ENCODE measurements at regions not wholly inside any gene's neighbourhood (a gene's known extent, or its start where the extent isn't known, plus 50 kb on each side); places are given as distances from the start of the nearest gene placed in this dataset.

DNA sequence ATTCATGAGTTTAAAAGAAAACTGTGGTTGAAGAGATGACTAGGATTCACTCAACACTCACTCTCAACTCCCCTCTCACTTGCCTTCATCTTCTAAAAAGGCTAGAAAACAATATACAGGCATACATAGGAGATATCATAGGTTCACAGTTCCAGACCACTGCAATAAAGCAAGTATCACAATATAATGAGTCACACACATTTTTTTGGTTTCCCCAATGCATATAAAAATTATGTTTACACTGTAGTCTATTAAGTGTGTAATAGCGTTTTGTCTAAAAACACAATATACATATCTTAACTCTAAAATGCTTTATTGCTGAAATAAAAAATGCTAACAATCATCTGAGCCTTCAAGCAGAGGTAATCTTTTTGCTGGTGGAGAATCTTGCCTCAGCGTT, 104.9 kb upstream of the PDE1C start:
- no peak for DNase-seq
- Histone ChIP-seq H3K9me3 (replicated peaks) (no peaks in the 10 kb centered on the region), H3K36me3 (no peaks in the 10 kb centered on the region), H3K4me3 (no peak overlapping the region), H3K27me3 (no peaks in the 10 kb centered on the region; the same call in 1 of the 2 replicates), H3K4me1 (no peaks in the 10 kb centered on the region), H3K27ac (no peak overlapping the region)

DNA sequence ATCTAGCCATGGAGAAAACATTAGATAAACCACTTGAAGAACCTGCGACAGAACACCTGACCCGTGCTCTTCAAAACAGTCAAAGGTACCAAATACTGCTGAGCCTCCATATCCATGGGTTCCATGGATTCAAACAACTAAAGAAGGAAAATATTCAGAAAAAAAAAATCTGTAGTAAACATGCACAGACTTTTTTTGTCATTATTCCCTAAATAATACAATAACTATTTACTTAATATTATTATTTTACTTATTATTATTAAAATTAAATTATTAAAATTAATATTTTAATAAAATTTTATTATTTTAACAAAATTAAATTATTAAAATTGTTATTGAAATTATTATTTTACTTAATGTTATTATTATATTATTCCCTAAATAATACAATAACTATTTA, 101.0 kb upstream of the PDE1C start:
- no peak for DNase-seq
- H3K27me3 ChIP-seq: no peaks in the 10 kb centered on the region
- H3K36me3 ChIP-seq: no peaks in the 10 kb centered on the region
- no peak overlapping the region for H3K4me3 ChIP-seq
- no peak overlapping the region for H3K27ac ChIP-seq
- no peaks in the 10 kb centered on the region for H3K9me3 ChIP-seq (replicated peaks)
- H3K4me1 ChIP-seq: no peaks in the 10 kb centered on the region

DNA sequence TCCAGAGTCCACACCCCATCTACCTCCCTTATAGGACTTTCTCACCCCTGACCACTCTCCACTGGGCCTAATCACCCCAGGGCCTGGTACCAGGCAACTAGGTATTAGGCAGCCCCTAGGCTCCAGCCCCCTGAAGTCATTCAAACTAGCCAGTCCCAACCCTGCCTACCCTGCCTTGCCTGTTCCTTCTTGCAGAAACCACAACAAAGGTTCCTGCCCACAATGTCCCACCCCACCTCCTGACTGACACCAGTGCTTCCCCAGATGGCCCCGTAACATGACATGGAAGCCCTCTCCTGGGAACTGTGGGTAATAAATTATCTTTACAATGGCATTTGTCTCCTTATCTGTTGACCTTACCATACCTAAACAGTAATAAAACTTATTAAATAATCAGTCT, 100.6 kb upstream of the PDE1C start:
- DNase-seq: no peak
- Histone ChIP-seq H3K4me3 (no peak overlapping the region), H3K9me3 (replicated peaks) (no peaks in the 10 kb centered on the region), H3K27me3 (no peaks in the 10 kb centered on the region), H3K36me3 (no peaks in the 10 kb centered on the region), H3K4me1 (no peaks in the 10 kb centered on the region), H3K27ac (no peak overlapping the region)

DNA sequence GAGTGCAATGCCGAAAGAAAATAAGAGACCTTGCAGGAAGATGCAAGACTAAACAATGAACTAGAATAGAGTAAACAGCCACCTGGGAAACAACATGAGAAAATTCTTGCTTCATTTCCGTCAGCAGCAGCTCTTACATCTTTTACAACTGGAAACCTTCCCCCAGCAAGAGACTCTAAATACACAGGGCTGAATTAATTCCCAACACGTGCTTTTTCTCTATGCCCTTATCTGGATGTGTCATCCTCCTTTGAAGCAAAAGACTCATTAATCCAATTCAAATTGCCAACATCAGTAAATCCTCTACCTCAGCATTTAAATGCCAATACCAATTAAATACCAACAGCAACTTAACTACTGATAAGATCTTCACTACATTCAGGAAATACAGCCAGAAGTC, 99.0 kb upstream of the PDE1C start:
- H3K4me1 ChIP-seq: no peaks in the 10 kb centered on the region

DNA sequence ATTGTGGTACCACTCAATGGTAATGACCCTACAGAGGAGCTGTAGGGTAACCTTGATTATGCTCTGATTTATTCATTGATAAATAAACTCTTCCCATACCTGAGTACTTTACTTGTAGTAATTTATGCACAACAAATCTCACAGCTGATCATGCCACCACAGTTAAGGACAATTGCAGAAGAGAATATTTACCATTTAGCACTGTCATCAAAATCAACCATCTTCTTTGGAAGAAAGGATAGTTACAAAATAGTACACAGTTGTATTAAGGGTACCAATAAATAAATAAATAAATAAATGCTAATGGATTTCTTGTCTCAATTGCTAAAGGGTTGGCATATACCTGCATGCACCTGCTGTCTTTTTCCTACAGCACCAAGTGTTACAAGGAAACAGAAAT, 97.6 kb upstream of the PDE1C start:
- no peak overlapping the region for H3K4me3 ChIP-seq
- H3K36me3 ChIP-seq: no peaks in the 10 kb centered on the region
- H3K9me3 ChIP-seq (replicated peaks): no peaks in the 10 kb centered on the region
- H3K27me3 ChIP-seq: no peaks in the 10 kb centered on the region
- no peak overlapping the region for H3K27ac ChIP-seq
- no peak for DNase-seq
- peaks cover 5% of the 10 kb centered on the region for H3K4me1 ChIP-seq

More for the DNA sequence above, 99.0 kb upstream of the PDE1C start:
- Histone ChIP-seq H3K4me3 (no peak overlapping the region), H3K9me3 (replicated peaks) (no peaks in the 10 kb centered on the region), H3K27ac (no peak overlapping the region), H3K27me3 (no peaks in the 10 kb centered on the region), H3K36me3 (no peaks in the 10 kb centered on the region)
- no peak for DNase-seq

DNA sequence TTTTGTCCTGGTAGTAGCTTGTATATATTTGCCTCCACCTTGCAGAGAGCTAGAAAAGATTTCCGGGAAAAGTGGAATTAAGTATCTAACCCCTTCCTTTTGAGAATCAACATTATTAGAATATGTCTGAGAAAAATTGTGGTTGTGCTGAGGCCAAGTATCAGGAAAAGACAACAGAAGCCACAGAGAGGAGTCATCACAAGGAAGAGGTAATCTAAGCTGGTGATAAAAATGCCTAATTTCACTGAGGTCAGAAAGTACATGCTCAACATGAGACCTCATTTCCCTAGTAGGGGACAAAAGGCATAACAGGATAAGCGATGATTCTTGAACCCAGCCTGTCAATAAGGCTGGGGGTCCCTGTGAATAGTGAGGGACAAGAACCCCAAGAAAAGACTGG, 97.0 kb upstream of the PDE1C start:
- H3K4me3 ChIP-seq: no peak overlapping the region
- H3K9me3 ChIP-seq (replicated peaks): no peaks in the 10 kb centered on the region
- no peaks in the 10 kb centered on the region for H3K27me3 ChIP-seq
- DNase-seq: no peak
- peaks cover 10% of the 10 kb centered on the region for H3K4me1 ChIP-seq
- H3K27ac ChIP-seq: no peak overlapping the region
- H3K36me3 ChIP-seq: no peaks in the 10 kb centered on the region

DNA sequence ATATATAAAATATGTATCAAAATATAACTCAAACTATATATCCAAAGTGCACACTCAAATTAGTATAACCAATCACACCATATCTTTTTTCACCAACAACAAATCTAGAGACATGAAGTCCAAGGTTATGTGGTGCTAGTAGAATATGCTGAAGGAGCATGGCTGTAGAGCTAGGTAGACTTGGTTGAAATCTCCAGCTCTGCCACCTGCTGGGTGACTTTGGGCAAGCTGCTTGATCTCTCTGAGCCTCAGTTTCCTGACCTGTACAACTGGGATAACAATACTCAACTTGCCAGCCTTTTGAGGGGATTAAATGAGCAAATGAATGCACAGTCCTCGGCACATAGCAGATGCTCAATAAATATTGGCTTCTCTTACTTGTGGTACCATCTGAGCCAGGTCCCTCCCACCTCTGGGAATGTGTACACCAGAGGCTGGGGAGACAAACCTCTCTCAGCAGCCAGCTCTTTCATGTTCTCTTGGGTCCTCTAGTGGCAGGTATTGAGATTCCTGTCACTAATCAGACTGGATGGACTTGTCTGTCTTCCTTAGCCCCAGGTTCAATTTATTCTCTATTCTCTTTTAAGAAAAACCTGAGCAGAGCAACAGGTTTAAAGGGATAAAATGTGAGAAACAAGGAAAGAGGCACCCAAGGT, 94.3 kb upstream of the PDE1C start:
- DNase-seq: peak in 1 of 2 experiments; percentile 16
- H3K27ac ChIP-seq: no peak overlapping the region
- H3K9me3 ChIP-seq (replicated peaks): no peaks in the 10 kb centered on the region
- no peak overlapping the region for H3K4me3 ChIP-seq
- H3K36me3 ChIP-seq: no peaks in the 10 kb centered on the region
- no peaks in the 10 kb centered on the region for H3K27me3 ChIP-seq
- H3K4me1 ChIP-seq: peaks cover 13% of the 10 kb centered on the region

DNA sequence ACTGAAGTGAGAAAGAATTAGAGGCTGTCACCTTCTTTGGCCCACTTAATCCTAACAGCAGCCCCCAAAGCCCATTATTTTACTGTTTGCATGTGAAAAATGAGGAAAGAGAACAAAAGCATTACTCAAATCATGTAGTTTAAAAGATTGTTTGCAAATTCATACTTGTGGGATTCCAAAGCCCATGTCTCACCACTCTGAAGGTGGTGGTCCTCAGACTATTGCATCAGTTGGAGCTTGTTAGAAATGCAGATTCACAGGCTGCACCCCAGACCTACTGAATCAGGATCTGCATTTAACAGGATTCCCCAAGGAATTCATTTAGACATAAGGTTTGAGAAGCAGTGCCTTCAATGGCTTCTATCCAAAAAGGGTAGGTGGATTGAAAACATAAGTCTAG, 93.7 kb upstream of the PDE1C start:
- Histone ChIP-seq H3K4me1 (peaks cover 13% of the 10 kb centered on the region), H3K36me3 (no peaks in the 10 kb centered on the region), H3K9me3 (replicated peaks) (no peaks in the 10 kb centered on the region), H3K27me3 (no peaks in the 10 kb centered on the region; the same call in 1 of the 2 replicates), H3K4me3 (no peak overlapping the region), H3K27ac (no peak overlapping the region)
- DNase-seq: no peak

DNA sequence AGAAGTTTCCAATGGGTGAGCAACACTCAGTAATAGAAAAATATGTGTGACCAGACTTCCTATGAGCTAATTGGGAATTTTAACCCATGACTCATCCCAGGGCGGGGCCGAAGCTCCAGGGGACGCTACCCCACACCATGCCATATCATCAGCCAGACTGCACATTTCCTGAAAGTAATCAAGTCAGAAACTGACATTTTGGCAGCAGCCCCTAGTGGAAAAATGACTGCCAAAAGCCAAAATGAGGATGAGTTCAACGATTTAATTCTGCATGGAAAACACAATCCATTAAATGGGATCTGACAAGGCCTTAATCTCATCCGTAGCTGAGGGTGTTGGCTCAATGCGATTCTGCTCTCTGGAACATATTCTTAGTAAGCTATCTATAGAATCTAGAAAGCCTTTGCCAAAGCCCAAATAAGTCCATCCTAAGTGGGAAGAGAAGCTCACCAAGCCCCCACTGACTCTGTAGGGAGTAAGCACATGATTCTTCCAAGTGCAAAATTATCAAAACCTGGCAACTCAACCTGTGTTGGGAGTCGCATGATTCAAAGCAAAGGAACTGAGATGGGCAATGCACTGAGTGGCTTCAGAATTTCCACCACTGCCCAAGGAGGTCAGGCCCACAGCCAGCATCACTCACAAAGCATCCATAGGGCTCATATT, 93.1 kb upstream of the PDE1C start:
- DNase-seq: peak; percentile 62 to 64
- H3K27ac ChIP-seq: peak overlapping the region; percentile 56
- H3K4me1 ChIP-seq: peaks cover 13% of the 10 kb centered on the region
- H3K36me3 ChIP-seq: no peaks in the 10 kb centered on the region
- no peaks in the 10 kb centered on the region for H3K9me3 ChIP-seq (replicated peaks)
- H3K4me3 ChIP-seq: no peak overlapping the region
- H3K27me3 ChIP-seq: peaks cover 3% of the 10 kb centered on the region; the same call in 1 of the 2 replicates

DNA sequence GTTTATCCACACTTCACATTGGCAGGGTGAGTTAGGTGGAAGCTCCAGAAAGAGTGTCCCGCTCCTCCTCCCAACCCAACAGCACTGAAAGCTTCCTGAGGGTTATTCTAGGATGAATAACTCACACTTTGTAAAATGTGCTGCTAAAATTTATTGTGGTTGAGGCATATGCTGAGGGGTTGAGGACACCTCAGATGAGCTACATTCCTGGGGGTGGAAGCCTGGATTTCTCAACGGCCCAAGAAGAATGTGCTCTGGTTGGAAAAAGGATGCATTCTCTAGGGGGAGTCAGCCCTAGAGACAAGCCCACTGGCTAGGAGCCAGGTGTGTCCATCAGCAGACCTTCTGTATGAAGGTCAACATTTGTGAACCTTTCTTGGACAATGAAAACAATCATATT, 91.5 kb upstream of the PDE1C start:
- DNase-seq: no peak

DNA sequence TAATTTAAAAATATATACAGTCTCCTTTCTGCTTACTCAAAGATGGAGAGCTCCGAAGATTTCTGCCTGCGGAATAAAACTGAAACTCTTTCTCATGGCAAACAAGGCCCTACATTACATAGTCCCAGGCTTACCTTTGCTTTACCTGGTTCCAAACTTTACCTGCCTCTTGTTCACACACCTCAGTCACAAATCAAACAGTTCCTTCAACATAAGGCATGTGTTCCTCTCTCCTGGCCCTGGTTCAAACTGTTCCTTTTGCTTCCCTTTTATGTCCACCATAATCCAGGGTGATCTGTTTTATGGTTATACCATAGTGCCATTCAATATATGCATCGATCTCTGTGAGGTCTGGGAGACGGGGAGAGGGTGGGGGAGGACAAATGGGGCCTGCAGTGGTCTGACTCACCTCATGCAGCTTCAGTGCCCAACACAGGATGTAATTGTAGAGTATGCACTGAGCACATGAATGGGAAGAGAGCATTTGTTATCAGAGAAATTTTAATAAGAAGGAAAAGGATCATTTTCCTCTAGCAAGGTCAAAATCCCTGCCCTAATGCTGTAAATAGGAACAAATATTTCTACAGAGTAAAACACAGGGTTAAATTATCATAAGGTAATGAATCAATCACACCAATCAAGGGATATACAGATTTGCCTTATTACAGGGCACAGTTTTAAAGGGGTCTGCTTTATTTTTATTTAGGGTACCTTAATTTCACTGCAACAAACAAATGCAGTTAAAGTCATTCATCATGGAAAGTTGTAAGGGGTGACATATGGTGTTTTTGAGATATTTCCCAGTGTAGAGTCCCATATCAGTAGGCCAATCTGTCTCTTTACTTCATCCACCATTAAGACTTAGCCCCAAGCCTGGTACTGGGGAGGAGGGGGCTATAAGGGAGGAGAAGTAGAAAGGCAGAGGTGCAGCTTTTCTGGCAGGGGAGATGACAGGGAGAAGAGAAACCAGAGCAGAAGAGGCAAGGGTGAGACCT, 88.8 kb upstream of the PDE1C start:
- no peak for DNase-seq
- Histone ChIP-seq H3K27me3 (peaks cover 11% of the 10 kb centered on the region; the same call in 1 of the 2 replicates), H3K4me3 (no peak overlapping the region), H3K9me3 (replicated peaks) (no peaks in the 10 kb centered on the region), H3K4me1 (peaks cover 13% of the 10 kb centered on the region), H3K27ac (no peak overlapping the region), H3K36me3 (no peaks in the 10 kb centered on the region)

More for the DNA sequence above, 91.5 kb upstream of the PDE1C start:
- no peak overlapping the region for H3K4me3 ChIP-seq
- H3K27me3 ChIP-seq: peaks cover 11% of the 10 kb centered on the region; the same call in 1 of the 2 replicates
- no peaks in the 10 kb centered on the region for H3K36me3 ChIP-seq
- H3K9me3 ChIP-seq (replicated peaks): no peaks in the 10 kb centered on the region
- no peak overlapping the region for H3K27ac ChIP-seq
- H3K4me1 ChIP-seq: peaks cover 13% of the 10 kb centered on the region

DNA sequence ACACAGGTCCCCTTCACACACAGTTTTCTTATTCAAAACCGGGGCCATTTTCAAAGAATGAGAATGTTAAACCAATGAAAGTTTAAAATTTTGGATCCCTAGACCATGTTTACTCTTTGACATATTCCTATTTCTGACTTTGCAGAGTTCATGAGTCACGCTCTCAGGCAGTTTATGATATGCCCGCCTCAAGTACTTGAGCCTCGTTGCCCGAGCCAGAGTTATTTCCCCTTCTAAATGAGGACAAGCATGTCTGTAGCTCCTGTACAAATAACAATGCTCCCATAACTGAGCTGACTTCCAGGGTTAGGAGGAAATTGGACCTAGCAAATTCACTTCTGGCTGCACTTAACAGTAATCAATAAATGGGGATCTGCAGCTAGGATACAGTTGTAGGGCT, 87.9 kb upstream of the PDE1C start:
- Histone ChIP-seq H3K4me1 (peaks cover 9% of the 10 kb centered on the region), H3K27me3 (peaks cover 11% of the 10 kb centered on the region; the same call in 1 of the 2 replicates), H3K9me3 (replicated peaks) (no peaks in the 10 kb centered on the region), H3K36me3 (no peaks in the 10 kb centered on the region), H3K4me3 (no peak overlapping the region), H3K27ac (no peak overlapping the region)
- no peak for DNase-seq

DNA sequence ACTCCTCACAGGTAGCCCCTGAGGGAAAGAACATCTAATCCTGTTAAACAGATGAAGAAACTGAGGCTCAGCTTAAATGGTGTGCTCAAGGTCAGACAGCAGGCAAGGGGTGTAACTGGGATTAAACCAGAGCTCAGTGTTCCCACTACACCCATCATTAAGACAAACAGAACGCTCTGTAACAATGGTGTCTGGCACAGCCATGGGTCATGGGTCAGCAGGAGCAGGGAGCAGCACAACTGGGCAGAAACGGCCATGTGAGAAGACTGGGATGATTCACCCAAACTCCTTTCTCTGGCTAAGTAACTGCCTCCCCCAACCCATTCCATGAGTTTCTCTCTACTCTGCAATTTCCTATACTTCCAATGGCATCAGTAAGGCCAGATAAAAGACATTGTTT, 85.5 kb upstream of the PDE1C start:
- no peak overlapping the region for H3K4me3 ChIP-seq
- no peaks in the 10 kb centered on the region for H3K9me3 ChIP-seq (replicated peaks)
- no peaks in the 10 kb centered on the region for H3K36me3 ChIP-seq
- peaks cover 11% of the 10 kb centered on the region; the same call in 1 of the 2 replicates for H3K27me3 ChIP-seq
- no peak overlapping the region for H3K27ac ChIP-seq
- no peak for DNase-seq
- no peaks in the 10 kb centered on the region for H3K4me1 ChIP-seq

DNA sequence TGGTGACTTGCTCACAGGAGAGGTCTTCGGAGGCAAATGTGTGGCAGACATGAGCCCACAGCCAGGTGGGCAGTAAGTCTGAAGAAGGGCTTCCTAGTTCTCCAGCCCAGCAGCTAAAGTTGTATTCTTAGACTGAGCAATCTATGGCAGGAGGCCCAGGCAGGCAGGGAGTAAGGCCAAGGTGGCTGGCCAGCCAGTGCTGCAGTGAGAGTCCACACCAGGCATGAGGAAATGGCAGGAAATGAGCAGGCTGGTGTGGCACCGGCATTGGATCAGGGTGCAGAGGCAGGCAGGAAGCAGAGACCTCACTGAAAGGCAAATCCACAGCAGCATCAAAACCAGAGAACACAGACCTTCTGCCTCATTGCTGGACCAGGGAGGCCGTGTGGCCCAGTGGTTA, 84.6 kb upstream of the PDE1C start:
- H3K9me3 ChIP-seq (replicated peaks): no peaks in the 10 kb centered on the region
- H3K36me3 ChIP-seq: no peaks in the 10 kb centered on the region
- no peak for DNase-seq
- H3K4me3 ChIP-seq: no peak overlapping the region
- no peak overlapping the region for H3K27ac ChIP-seq
- H3K27me3 ChIP-seq: peaks cover 11% of the 10 kb centered on the region; the same call in 1 of the 2 replicates
- no peaks in the 10 kb centered on the region for H3K4me1 ChIP-seq

DNA sequence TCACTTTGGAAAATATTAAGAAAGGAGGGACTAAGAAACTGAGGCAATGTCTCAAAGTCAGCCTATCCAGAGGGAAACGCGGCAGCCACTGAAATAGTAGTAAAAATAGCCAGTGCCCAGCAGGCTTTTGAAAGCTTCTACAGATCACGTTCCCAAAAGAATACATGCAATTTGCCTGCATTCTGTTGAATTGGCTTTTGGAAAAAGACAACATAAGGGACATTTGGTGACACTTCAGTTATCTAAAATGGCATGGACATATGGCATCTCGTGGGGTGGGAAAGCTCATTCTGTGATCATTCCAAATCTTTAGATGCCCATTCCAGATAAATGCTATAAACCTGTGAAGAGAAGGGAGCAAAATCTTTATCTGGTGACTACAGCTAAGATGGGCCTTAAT, 82.8 kb upstream of the PDE1C start:
- no peak for DNase-seq
- Histone ChIP-seq H3K4me1 (no peaks in the 10 kb centered on the region), H3K27me3 (peaks cover 5% of the 10 kb centered on the region; the same call in 1 of the 2 replicates), H3K9me3 (replicated peaks) (no peaks in the 10 kb centered on the region), H3K27ac (no peak overlapping the region), H3K4me3 (no peak overlapping the region), H3K36me3 (no peaks in the 10 kb centered on the region)
